Natural killer cell (primary cell): ENCODE measurements at regions not wholly inside any gene's neighbourhood (a gene's known extent, or its start where the extent isn't known, plus 50 kb on each side); places are given as distances from the start of the nearest gene placed in this dataset.

Experiments
- ATAC-seq, 3 donors: fragments of 150-1000 bp in 2 of 3; fragments of 200-7000 bp in 1 of 3; cut with Tn5 transposase; 1 replicate in 1 of 3; 2 replicates in 2 of 3; pipeline ENCODE4 v1.10.0; 2021; ENCODE audit warnings: mild to moderate bottlenecking in 2 of 3, moderate library complexity in 2 of 3
- DNase-seq, 2 donors: peaks; one replicate each; pipeline versions ENCODE4 v3.0.0 to v3.0.0-alpha.2; 2013 to 2021; ENCODE audit warnings: mixed read lengths in 1 of 2
- H3K27ac ChIP-seq: one replicate; pipeline ENCODE4 v1.5.1; 2013; ENCODE audit warnings: mild to moderate bottlenecking, low read length
- H3K27me3 ChIP-seq: one replicate; pipeline ENCODE4 v1.6.1; 2013; ENCODE audit warnings: low read length; ENCODE audit not compliant: control insufficient read depth, insufficient read depth
- H3K36me3 ChIP-seq: one replicate; pipeline ENCODE4 v1.6.1; 2013; ENCODE audit warnings: low read length; ENCODE audit not compliant: control insufficient read depth, insufficient read depth
- H3K4me1 ChIP-seq: one replicate; pipeline ENCODE4 v1.6.1; 2013; ENCODE audit warnings: low read length; ENCODE audit not compliant: control insufficient read depth, insufficient read depth
- H3K4me3 ChIP-seq: one replicate; pipeline ENCODE4 v1.5.1; 2013; ENCODE audit warnings: low read length
- H3K9me3 ChIP-seq: one replicate; pipeline ENCODE4 v1.6.1; 2013; ENCODE audit warnings: low read length; ENCODE audit not compliant: control insufficient read depth, insufficient read depth
- H3K27ac Mint-ChIP-seq, 2 donors: one replicate each; pipeline ENCODE4 v1.8.0; 2022; ENCODE audit warnings: mild to moderate bottlenecking in 2 of 2, mixed read lengths in 2 of 2, moderate library complexity in 1 of 2
- H3K27me3 Mint-ChIP-seq, 2 donors: one replicate each; pipeline ENCODE4 v1.8.0; 2022; ENCODE audit warnings: low read depth in 2 of 2, mixed read lengths in 2 of 2
- H3K36me3 Mint-ChIP-seq: one replicate; pipeline ENCODE4 v1.8.0; 2022; ENCODE audit warnings: mixed read lengths
- H3K4me1 Mint-ChIP-seq, 2 donors: one replicate each; pipeline ENCODE4 v1.8.0; 2022; ENCODE audit warnings: mixed read lengths in 2 of 2
- H3K4me3 Mint-ChIP-seq: one replicate; pipeline ENCODE4 v1.8.0; 2022; ENCODE audit warnings: mild to moderate bottlenecking, moderate library complexity, mixed read lengths
- H3K9me3 Mint-ChIP-seq, 2 donors: one replicate each; pipeline ENCODE4 v1.8.0; 2022; ENCODE audit warnings: mixed read lengths in 2 of 2
- CTCF ChIP-seq: fragments of 200-600 bp; IDR thresholded peaks from one replicate; pipeline ENCODE4 v1.8.0; 2022; ENCODE audit warnings: antibody characterized with exemption
- WGBS: methylation state at CpG from one replicate; pipeline ENCODE4 v1.1.7; 2013; ENCODE audit warnings: missing lambda C conversion rate; ENCODE audit not compliant: insufficient coverage; 5-methylcytosine and 5-hydroxymethylcytosine counted together
- intact Hi-C: fragments of 100-400 bp; cut with micrococcal nuclease; formaldehyde crosslinking; loops from one replicate; pipeline ENCODE4 v1.14.2; 2022

GRCh38 chr4:41485041-41485440 is 52.9 kb upstream of the LIMCH1 start:
- Histone ChIP-seq H3K4me1 (no peaks in the 10 kb centered on the region), H3K9me3 (no peaks in the 10 kb centered on the region), H3K4me3 (no peak overlapping the region), H3K36me3 (no peaks in the 10 kb centered on the region), H3K27ac (no peak overlapping the region), H3K27me3 (no peaks in the 10 kb centered on the region)
- H3K27me3 Mint-ChIP-seq, result no peaks in the 10 kb centered on the region
- H3K27ac Mint-ChIP-seq, result no peak overlapping the region
- no peak for ATAC-seq
- TF ChIP-seq CTCF, result no peak
- DNase-seq, result no peak
- H3K4me3 Mint-ChIP-seq, result no peak overlapping the region
- WGBS, result 57% methylated on average over 1 of the region's 1 CpG
- intact Hi-C loops, result no loop called here
- peaks cover 0 to 4% of the 10 kb centered on the region in 2 donors for H3K9me3 Mint-ChIP-seq
- H3K4me1 Mint-ChIP-seq, result no peaks in the 10 kb centered on the region
- no peaks in the 10 kb centered on the region for H3K36me3 Mint-ChIP-seq

GRCh38 chr4:41487868-41488440 is 50.0 kb upstream of the LIMCH1 start:
- Histone ChIP-seq H3K27me3 (no peaks in the 10 kb centered on the region), H3K36me3 (no peaks in the 10 kb centered on the region), H3K27ac (no peak overlapping the region), H3K4me1 (no peaks in the 10 kb centered on the region), H3K9me3 (no peaks in the 10 kb centered on the region), H3K4me3 (no peak overlapping the region)
- intact Hi-C loops, result no loop called here
- no peaks in the 10 kb centered on the region for H3K36me3 Mint-ChIP-seq
- H3K4me1 Mint-ChIP-seq, result no peaks in the 10 kb centered on the region
- no peak overlapping the region for H3K27ac Mint-ChIP-seq
- H3K27me3 Mint-ChIP-seq, result no peaks in the 10 kb centered on the region
- DNase-seq (no peak), ATAC-seq (no peak)
- peaks cover 0 to 4% of the 10 kb centered on the region in 2 donors for H3K9me3 Mint-ChIP-seq
- WGBS, result 93% methylated on average over 3 of the region's 4 CpGs
- no peak for TF ChIP-seq CTCF
- H3K4me3 Mint-ChIP-seq, result no peak overlapping the region
